K562 (cell line): ENCODE measurements at regions not wholly inside any gene's neighbourhood (a gene's known extent, or its start where the extent isn't known, plus 50 kb on each side); places are given as distances from the start of the nearest gene placed in this dataset.
A peak's percentile ranks its signal among the peaks of the same experiment; 100 is the strongest.

Experiments
- CREM ChIP-seq: IDR thresholded peaks from 2 replicates; pipeline ENCODE4 v1.6.1; 2014; ENCODE audit warnings: antibody characterized with exemption, low read depth
- CTCF ChIP-seq, 3 experiments: IDR thresholded peaks in 2 of 3; conservative IDR thresholded peaks in 1 of 3; 2 replicates each; pipeline ENCODE4 v1.5.1; 2011 to 2012; ENCODE audit warnings: low read length in 3 of 3, mild to moderate bottlenecking in 3 of 3, control low read depth in 2 of 3, improper control_type of control experiment in 1 of 3, inconsistent platforms in 1 of 3, low read depth in 1 of 3, mixed read lengths in 1 of 3, moderate library complexity in 1 of 3; ENCODE audit not compliant: insufficient read depth in 2 of 3
- ESRRA ChIP-seq: fragments of 450-650 bp; IDR thresholded peaks from 2 replicates; pipeline ENCODE4 v1.6.1; 2014; ENCODE audit warnings: low read depth, mild to moderate bottlenecking, moderate library complexity, borderline replicate concordance
- TEAD1 ChIP-seq, 2 experiments: fragments of 450-650 bp in 1 of 2; sonication (generic) in 1 of 2; formaldehyde crosslinking; IDR thresholded peaks; 2 replicates each; pipeline versions ENCODE4 v1.4.0 to v1.8.0; 2020 to 2022; ENCODE audit warnings: mild to moderate bottlenecking in 2 of 2, missing genetic modification reagents in 1 of 2
- ZNF253 ChIP-seq: fragments of 250-450 bp; sonication (Bioruptor Pico); conservative IDR thresholded peaks from 2 replicates; pipeline ENCODE4 v1.6.1; 2021; ENCODE audit warnings: mild to moderate bottlenecking
- TF ChIP-seq, protein P1 (sequence below): sonication (generic); formaldehyde crosslinking; IDR thresholded peaks from 2 replicates; pipeline ENCODE4 v1.8.0; 2023; ENCODE audit warnings: mild to moderate bottlenecking, missing genetic modification reagents
- TF ChIP-seq, protein P2 (sequence below): sonication (generic); formaldehyde crosslinking; IDR thresholded peaks from 2 replicates; pipeline ENCODE4 v1.9.0; 2022; ENCODE audit warnings: mild to moderate bottlenecking, missing genetic modification reagents

GRCh38 chr2:16756831-16757644, 91.4 kb upstream of the CYRIA start (continued):
- TF ChIP-seq CTCF (IDR thresholded peaks at IDR 0.05 in 2 of 3, conservative IDR thresholded peaks at IDR 0.05 in 1 of 3; ENCODE audit: insufficient read depth in 2 of 3, low read depth in 1 of 3, low read length in 3 of 3) (peak; percentile 90 to 94 (median 91)), CREM (peak; percentile 37; the same call in 1 of the 2 replicates), TEAD1 (CRISPR knock-in tag; IDR thresholded peaks at IDR 0.05) (peak in 1 of 2 experiments; percentile 83; a peak in 1 of 4 replicates), ZNF253 (CRISPR knock-in tag) (no peak), ESRRA (peak; percentile 100)
- TF ChIP-seq, protein P1, sequence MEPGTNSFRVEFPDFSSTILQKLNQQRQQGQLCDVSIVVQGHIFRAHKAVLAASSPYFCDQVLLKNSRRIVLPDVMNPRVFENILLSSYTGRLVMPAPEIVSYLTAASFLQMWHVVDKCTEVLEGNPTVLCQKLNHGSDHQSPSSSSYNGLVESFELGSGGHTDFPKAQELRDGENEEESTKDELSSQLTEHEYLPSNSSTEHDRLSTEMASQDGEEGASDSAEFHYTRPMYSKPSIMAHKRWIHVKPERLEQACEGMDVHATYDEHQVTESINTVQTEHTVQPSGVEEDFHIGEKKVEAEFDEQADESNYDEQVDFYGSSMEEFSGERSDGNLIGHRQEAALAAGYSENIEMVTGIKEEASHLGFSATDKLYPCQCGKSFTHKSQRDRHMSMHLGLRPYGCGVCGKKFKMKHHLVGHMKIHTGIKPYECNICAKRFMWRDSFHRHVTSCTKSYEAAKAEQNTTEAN (CRISPR knock-in tag): 0 out of 2 replicates have a peak, but pooled peaks have one; percentile 34
- TF ChIP-seq, protein P2, sequence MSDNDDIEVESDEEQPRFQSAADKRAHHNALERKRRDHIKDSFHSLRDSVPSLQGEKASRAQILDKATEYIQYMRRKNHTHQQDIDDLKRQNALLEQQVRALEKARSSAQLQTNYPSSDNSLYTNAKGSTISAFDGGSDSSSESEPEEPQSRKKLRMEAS (CRISPR knock-in tag): 0 out of 2 replicates have a peak, but pooled peaks have one; percentile 15
